Psoas muscle (tissue), 7 donors: ENCODE measurements at regions not wholly inside any gene's neighbourhood (a gene's known extent, or its start where the extent isn't known, plus 50 kb on each side); places are given as distances from the start of the nearest gene placed in this dataset.

Experiments used
- ATAC-seq, 4 donors: fragments of 200-7000 bp; cut with Tn5 transposase; one replicate each; pipeline ENCODE4 v1.9.1; 2020; ENCODE audit warnings: moderate library complexity in 3 of 4, mild to moderate bottlenecking in 2 of 4
- DNase-seq, 2 donors: peaks; one replicate each; pipeline ENCODE4 v3.0.0-alpha.2; 2020
- H3K27ac ChIP-seq: fragments of 200-600 bp; one replicate; pipeline ENCODE4 v1.8.0; 2022
- H3K27me3 ChIP-seq, 3 donors: fragments of 200-600 bp in 1 of 3; one replicate each; pipeline versions ENCODE4 v1.6.1 to v1.8.0; 2013 to 2022; ENCODE audit warnings: low read length in 2 of 3, mild to moderate bottlenecking in 2 of 3, moderate library complexity in 1 of 3; ENCODE audit not compliant: insufficient read depth in 3 of 3
- H3K36me3 ChIP-seq, 2 donors: fragments of 200-600 bp in 1 of 2; one replicate each; pipeline versions ENCODE4 v1.6.1 to v1.8.0; 2013 to 2022; ENCODE audit warnings: low read depth in 1 of 2, mild to moderate bottlenecking in 1 of 2, moderate library complexity in 1 of 2; ENCODE audit not compliant: insufficient read depth in 1 of 2
- H3K4me1 ChIP-seq: fragments of 200-600 bp; one replicate; pipeline ENCODE4 v1.8.0; 2022
- H3K4me3 ChIP-seq: fragments of 200-600 bp; one replicate; pipeline ENCODE4 v1.8.0; 2022; ENCODE audit warnings: mild to moderate bottlenecking
- H3K9me3 ChIP-seq: fragments of 200-600 bp; one replicate; pipeline ENCODE4 v1.8.0; 2022
- CTCF ChIP-seq: fragments of 200-600 bp; IDR thresholded peaks from one replicate; pipeline ENCODE4 v1.8.0; 2022; ENCODE audit warnings: antibody characterized with exemption
- WGBS, 3 donors: extraction: QIAGEN DNeasy Blood & Tissue Kit; methylation state at CpG; one replicate each; pipeline versions ENCODE4 v1.1.6 to v1.1.7; 2013; 5-methylcytosine and 5-hydroxymethylcytosine counted together
- intact Hi-C, 2 donors: fragments of 100-400 bp; cut with DNase I; formaldehyde crosslinking; loops; one replicate each; pipeline versions ENCODE4 v1.11.0 to v1.14.2; 2022
- donor health status: healthy with polysubstance abuse.
- donor health status: DM: no; HTN: no; CAD: no; lungs with moderate emphysema.
- donor health status: Bipolar disorder and iron deficiency.
- donor health status: healthy.
- donor health status: DM: yes; HTN: yes; CAD: no.
- donor health status: DM: no; HTN: no; CAD: no.
- donor health status: DM: yes; HTN: yes; CAD: no.

- no peak overlapping the region for H3K27ac ChIP-seq
- no peaks in the 10 kb centered on the region for H3K27me3 ChIP-seq
- H3K4me1 ChIP-seq, result no peaks in the 10 kb centered on the region
- H3K4me3 ChIP-seq, result no peak overlapping the region
- DNase-seq (no peak), ATAC-seq (no peak)
- TF ChIP-seq CTCF, result no peak
- H3K9me3 ChIP-seq, result no peaks in the 10 kb centered on the region
- WGBS, 3 donors, result 46 to 63% (median 48%) methylated on average over 4 of the region's 4 CpGs
- no peaks in the 10 kb centered on the region for H3K36me3 ChIP-seq
- intact Hi-C loops, result no loop called here
Measured at GRCh38 chr18:11284811-11285210, 135.4 kb upstream of the PIEZO2 start.

GRCh38 chr18:11284349-11284748 lies 135.0 kb upstream of the PIEZO2 start:
- Histone ChIP-seq H3K36me3 (no peaks in the 10 kb centered on the region), H3K4me1 (no peaks in the 10 kb centered on the region), H3K4me3 (no peak overlapping the region), H3K9me3 (no peaks in the 10 kb centered on the region), H3K27me3 (no peaks in the 10 kb centered on the region), H3K27ac (no peak overlapping the region)
- 95 to 96% (median 95%) methylated on average over 3 of the region's 3 CpGs for WGBS, 3 donors
- no peak for DNase-seq
- no peak for ATAC-seq
- intact Hi-C loops, result no loop called here
- TF ChIP-seq CTCF, result no peak

GRCh38 chr18:11283479-11284161 lies 134.3 kb upstream of the PIEZO2 start:
- H3K9me3 ChIP-seq, result no peaks in the 10 kb centered on the region
- ATAC-seq (no peak), DNase-seq (no peak)
- no peaks in the 10 kb centered on the region for H3K4me1 ChIP-seq
- no peak overlapping the region for H3K27ac ChIP-seq
- intact Hi-C loops, result no loop called here
- no peak for TF ChIP-seq CTCF
- H3K27me3 ChIP-seq, result no peaks in the 10 kb centered on the region
- WGBS, 3 donors, result 28 to 50% (median 44%) methylated on average over 11 of the region's 11 CpGs
- H3K4me3 ChIP-seq, result no peak overlapping the region
- no peaks in the 10 kb centered on the region for H3K36me3 ChIP-seq

- ATAC-seq (no peak), DNase-seq (no peak)
- WGBS, 3 donors, result 45 to 69% (median 52%) methylated on average over 3 of the region's 3 CpGs
- no peak overlapping the region for H3K27ac ChIP-seq
- no peak overlapping the region for H3K4me3 ChIP-seq
- no peaks in the 10 kb centered on the region for H3K9me3 ChIP-seq
- no peak for TF ChIP-seq CTCF
- H3K36me3 ChIP-seq, result no peaks in the 10 kb centered on the region
- intact Hi-C loops, result no loop called here
- no peaks in the 10 kb centered on the region for H3K4me1 ChIP-seq
- no peaks in the 10 kb centered on the region for H3K27me3 ChIP-seq
Measured at GRCh38 chr18:11279461-11279860, 130.1 kb upstream of the PIEZO2 start.

GRCh38 chr18:11276678-11277077 lies 127.3 kb upstream of the PIEZO2 start:
- Histone ChIP-seq H3K4me3 (no peak overlapping the region), H3K9me3 (no peaks in the 10 kb centered on the region), H3K4me1 (no peaks in the 10 kb centered on the region), H3K36me3 (no peaks in the 10 kb centered on the region), H3K27me3 (no peaks in the 10 kb centered on the region), H3K27ac (no peak overlapping the region)
- no peak for TF ChIP-seq CTCF
- intact Hi-C loops, result no loop called here
- WGBS, 3 donors, result 34 to 58% (median 45%) methylated on average over 2 of the region's 2 CpGs
- DNase-seq (no peak), ATAC-seq (no peak)
